ENCODE measurements at regions not wholly inside any gene's neighbourhood (a gene's known extent, or its start where the extent isn't known, plus 50 kb on each side); places are given as distances from the start of the nearest gene placed in this dataset.
"Not testable (repeated sequence)": the region's sequence is repeated elsewhere in the genome, so short reads cannot be mapped to it uniquely, and the experiment has no call there.

GRCh38 chr9:87422999-87423398 is 74.7 kb upstream of the DAPK1 start:
- Histone ChIP-seq H3K9me3 (ENCODE audit: control insufficient read depth, insufficient read depth, low read length) (no peaks in the 10 kb centered on the region; the same call in 1 of the 2 replicates), H3K4me3 (ENCODE audit: low read depth, low read length) (no peak overlapping the region), H3K27ac (ENCODE audit: low read depth, low read length) (no peak overlapping the region), H3K27me3 (ENCODE audit: control insufficient read depth, insufficient read depth, low read length) (no peaks in the 10 kb centered on the region)
- POLR2A ChIA-PET = no interaction called here
- DNase-seq (ENCODE audit: low read depth, low spot score) = no peak
- TF ChIP-seq CTCF (IDR thresholded peaks at IDR 0.05; ENCODE audit: low read depth, low read length) = no peak
- CTCF ChIA-PET = no interaction called here

GRCh38 chr9:87423885-87424284 is 73.8 kb upstream of the DAPK1 start:
- CTCF ChIA-PET = not testable (repeated sequence)

GRCh38 chr9:87425202-87425601 is 72.5 kb upstream of the DAPK1 start:
- Histone ChIP-seq H3K9me3 (ENCODE audit: control insufficient read depth, insufficient read depth, low read length) (no peaks in the 10 kb centered on the region; the same call in 1 of the 2 replicates), H3K4me3 (ENCODE audit: low read depth, low read length) (no peak overlapping the region), H3K27ac (ENCODE audit: low read depth, low read length) (no peak overlapping the region), H3K27me3 (ENCODE audit: control insufficient read depth, insufficient read depth, low read length) (no peaks in the 10 kb centered on the region)
- ChIA-PET CTCF (no interaction called here), POLR2A (no interaction called here)
- DNase-seq (ENCODE audit: low read depth, low spot score) = no peak
- TF ChIP-seq CTCF (IDR thresholded peaks at IDR 0.05; ENCODE audit: low read depth, low read length) = no peak

More at GRCh38 chr9:87423885-87424284, 73.8 kb upstream of the DAPK1 start:
- H3K9me3 ChIP-seq (ENCODE audit: control insufficient read depth, insufficient read depth, low read length); H3K4me3 ChIP-seq (ENCODE audit: low read depth, low read length); H3K27ac ChIP-seq (ENCODE audit: low read depth, low read length); DNase-seq (ENCODE audit: low read depth, low spot score); POLR2A ChIA-PET; H3K27me3 ChIP-seq (ENCODE audit: control insufficient read depth, insufficient read depth, low read length): not testable (repeated sequence)

GRCh38 chr9:87427851-87428506 is 69.7 kb upstream of the DAPK1 start:
- ChIA-PET CTCF (no interaction called here), POLR2A (no interaction called here)
- no peak for TF ChIP-seq CTCF (IDR thresholded peaks at IDR 0.05; ENCODE audit: low read depth, low read length)
- Histone ChIP-seq H3K9me3 (ENCODE audit: control insufficient read depth, insufficient read depth, low read length) (no peaks in the 10 kb centered on the region; the same call in 1 of the 2 replicates), H3K27me3 (ENCODE audit: control insufficient read depth, insufficient read depth, low read length) (no peaks in the 10 kb centered on the region), H3K27ac (ENCODE audit: low read depth, low read length) (no peak overlapping the region), H3K4me3 (ENCODE audit: low read depth, low read length) (no peak overlapping the region)
- DNase-seq (ENCODE audit: low read depth, low spot score) = no peak

GRCh38 chr9:87428659-87429058 is 69.0 kb upstream of the DAPK1 start:
- Histone ChIP-seq H3K9me3 (ENCODE audit: control insufficient read depth, insufficient read depth, low read length) (no peaks in the 10 kb centered on the region; the same call in 1 of the 2 replicates), H3K27ac (ENCODE audit: low read depth, low read length) (no peak overlapping the region), H3K27me3 (ENCODE audit: control insufficient read depth, insufficient read depth, low read length) (no peaks in the 10 kb centered on the region), H3K4me3 (ENCODE audit: low read depth, low read length) (no peak overlapping the region)
- DNase-seq (ENCODE audit: low read depth, low spot score) = no peak
- POLR2A ChIA-PET = no interaction called here
- CTCF ChIA-PET = no interaction called here
- TF ChIP-seq CTCF (IDR thresholded peaks at IDR 0.05; ENCODE audit: low read depth, low read length) = no peak
